Trophoblast cell (in vitro differentiated cells and primary cell): ENCODE measurements at regions not wholly inside any gene's neighbourhood (a gene's known extent, or its start where the extent isn't known, plus 50 kb on each side); places are given as distances from the start of the nearest gene placed in this dataset.
"Not testable (repeated sequence)": the region's sequence is repeated elsewhere in the genome, so short reads cannot be mapped to it uniquely, and the experiment has no call there.

Source experiments
- DNase-seq, 2 donors: peaks; one replicate each; pipeline ENCODE4 v3.0.0-alpha.2; 2016
- H2AFZ ChIP-seq: 2 replicates; pipeline ENCODE4 v1.6.1; 2013; ENCODE audit warnings: low read length, moderate library complexity, mild to moderate bottlenecking; ENCODE audit not compliant: insufficient read depth, poor library complexity
- H2AK5ac ChIP-seq: 2 replicates; pipeline ENCODE4 v1.6.1; 2013; ENCODE audit warnings: mild to moderate bottlenecking, low read length
- H2BK120ac ChIP-seq: 2 replicates; pipeline ENCODE4 v1.6.1; 2013; ENCODE audit warnings: low read length, mild to moderate bottlenecking, moderate library complexity; ENCODE audit not compliant: insufficient read depth, poor library complexity
- H2BK12ac ChIP-seq: 2 replicates; pipeline ENCODE4 v1.6.1; 2013; ENCODE audit warnings: mild to moderate bottlenecking, low read length, moderate library complexity
- H2BK5ac ChIP-seq: 2 replicates; pipeline ENCODE4 v1.6.1; 2013; ENCODE audit warnings: low read length, low read depth, moderate library complexity, mild to moderate bottlenecking; ENCODE audit not compliant: poor library complexity
- H3K14ac ChIP-seq: 2 replicates; pipeline ENCODE4 v1.6.1; 2013; ENCODE audit warnings: mild to moderate bottlenecking, low read length
- H3K18ac ChIP-seq: 2 replicates; pipeline ENCODE4 v1.6.1; 2013; ENCODE audit warnings: mild to moderate bottlenecking, low read length
- H3K23ac ChIP-seq: 2 replicates; pipeline ENCODE4 v1.6.1; 2013; ENCODE audit warnings: low read length
- H3K27ac ChIP-seq: 2 replicates; pipeline ENCODE4 v1.5.1; 2013; ENCODE audit warnings: low read depth, mild to moderate bottlenecking, inconsistent platforms, low read length, moderate library complexity
- H3K27me3 ChIP-seq: 2 replicates; pipeline ENCODE4 v1.6.1; 2013; ENCODE audit warnings: inconsistent platforms, mild to moderate bottlenecking, low read length, moderate library complexity; ENCODE audit not compliant: insufficient read depth
- H3K36me3 ChIP-seq, 2 experiments: 1 replicate in 1 of 2; 2 replicates in 1 of 2; pipeline ENCODE4 v1.6.1; 2013; ENCODE audit warnings: low read length in 2 of 2, mild to moderate bottlenecking in 2 of 2, moderate library complexity in 1 of 2; ENCODE audit not compliant: insufficient read depth in 2 of 2, control insufficient read depth in 1 of 2
- H3K4ac ChIP-seq: 2 replicates; pipeline ENCODE4 v1.6.1; 2013; ENCODE audit warnings: low read depth, mild to moderate bottlenecking, low read length, moderate library complexity
- H3K4me1 ChIP-seq, 2 experiments: 1 replicate in 1 of 2; 2 replicates in 1 of 2; pipeline ENCODE4 v1.6.1; 2013; ENCODE audit warnings: low read length in 2 of 2, mild to moderate bottlenecking in 2 of 2, moderate library complexity in 1 of 2; ENCODE audit not compliant: insufficient read depth in 2 of 2, control insufficient read depth in 1 of 2
- H3K4me2 ChIP-seq: 2 replicates; pipeline ENCODE4 v1.6.1; 2013; ENCODE audit warnings: inconsistent platforms, mild to moderate bottlenecking, low read length, moderate library complexity
- H3K4me3 ChIP-seq: 2 replicates; pipeline ENCODE4 v1.5.1; 2013; ENCODE audit warnings: mild to moderate bottlenecking, low read depth, low read length, inconsistent platforms
- H3K79me1 ChIP-seq: one replicate; pipeline ENCODE4 v1.6.1; 2013; ENCODE audit warnings: low read length
- H3K79me2 ChIP-seq: 2 replicates; pipeline ENCODE4 v1.6.1; 2013; ENCODE audit warnings: low read length, mild to moderate bottlenecking; ENCODE audit not compliant: control insufficient read depth, insufficient read depth, poor library complexity
- H3K9ac ChIP-seq: 2 replicates; pipeline ENCODE4 v1.6.1; 2013; ENCODE audit warnings: mild to moderate bottlenecking, low read length
- H3K9me3 ChIP-seq: 2 replicates; pipeline ENCODE4 v1.6.1; 2013; ENCODE audit warnings: low read depth, mild to moderate bottlenecking, control low read depth, inconsistent platforms, low read length; ENCODE audit not compliant: insufficient read depth
- H4K12ac ChIP-seq: 2 replicates; pipeline ENCODE4 v1.6.1; 2013; ENCODE audit warnings: low read depth, mild to moderate bottlenecking, low read length, moderate library complexity
- H4K8ac ChIP-seq: 2 replicates; pipeline ENCODE4 v1.6.1; 2013; ENCODE audit warnings: low read depth, mild to moderate bottlenecking, low read length, moderate library complexity
- H4K91ac ChIP-seq: one replicate; pipeline ENCODE4 v1.6.1; 2013; ENCODE audit warnings: low read depth, mild to moderate bottlenecking, low read length, moderate library complexity
- WGBS: extraction: QIAGEN DNeasy Blood & Tissue Kit; methylation state at CpG from one replicate; pipeline ENCODE4 v1.1.7; 2013; ENCODE audit warnings: missing lambda C conversion rate; ENCODE audit not compliant: insufficient read length, insufficient coverage; ENCODE audit errors: extremely low coverage; 5-methylcytosine and 5-hydroxymethylcytosine counted together

DNA sequence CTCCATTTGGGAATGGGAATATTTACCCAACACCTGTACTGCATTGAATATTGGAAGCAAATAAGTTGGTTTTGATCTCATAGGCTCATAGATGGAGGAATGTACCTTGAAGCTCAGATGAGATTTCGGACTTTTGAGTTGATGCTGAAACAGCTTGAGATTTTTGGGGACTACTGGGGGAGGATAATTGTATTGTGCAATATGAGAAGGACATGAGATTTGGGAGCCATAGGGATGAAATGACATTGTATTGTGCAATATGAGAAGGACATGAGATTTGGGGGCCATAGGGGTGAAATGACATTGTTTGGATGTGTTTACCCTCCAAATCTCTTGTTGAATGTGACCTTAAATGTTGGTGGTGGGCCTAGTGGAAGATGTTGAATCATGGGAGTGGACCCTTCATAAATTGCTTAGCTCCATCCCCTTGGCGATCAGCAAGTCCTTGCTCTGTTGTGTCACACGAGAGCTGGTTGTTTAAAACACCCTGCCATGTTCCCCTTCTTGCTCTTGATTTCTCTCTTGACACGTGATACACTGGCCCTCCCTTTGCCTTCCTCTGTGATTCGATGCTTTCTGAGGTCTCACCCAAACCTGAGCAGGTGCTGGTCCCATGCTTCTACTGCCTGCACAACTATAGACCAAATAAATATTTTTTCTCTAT, 4464.8 kb upstream of the OR11H1 start:
- not testable (repeated sequence) for DNase-seq, H2AK5ac ChIP-seq, H3K79me2 ChIP-seq, H2AFZ ChIP-seq, H3K36me3 ChIP-seq, H3K27me3 ChIP-seq, H3K79me1 ChIP-seq, H3K14ac ChIP-seq, H3K4ac ChIP-seq, H2BK12ac ChIP-seq, H3K9ac ChIP-seq, H4K8ac ChIP-seq, H4K12ac ChIP-seq, H2BK5ac ChIP-seq, H3K4me1 ChIP-seq, H3K18ac ChIP-seq, H2BK120ac ChIP-seq, H3K27ac ChIP-seq, H4K91ac ChIP-seq, H3K23ac ChIP-seq, H3K4me2 ChIP-seq, H3K4me3 ChIP-seq
- peaks cover 37% of the 10 kb centered on the region for H3K9me3 ChIP-seq
- WGBS: no CpG with 5 or more reads among the region's 5 CpGs

GRCh38 chr22:11065210-11065609, 4462.8 kb upstream of the OR11H1 start:
- not testable (repeated sequence) for H3K4me2 ChIP-seq, H3K4ac ChIP-seq, H3K4me1 ChIP-seq, H2BK5ac ChIP-seq, H3K79me2 ChIP-seq, H4K12ac ChIP-seq, H3K23ac ChIP-seq, H2AFZ ChIP-seq, H4K8ac ChIP-seq, H3K9ac ChIP-seq, H3K27ac ChIP-seq, H2AK5ac ChIP-seq, H3K4me3 ChIP-seq, H4K91ac ChIP-seq, H2BK12ac ChIP-seq, H3K18ac ChIP-seq, H2BK120ac ChIP-seq, H3K14ac ChIP-seq, H3K79me1 ChIP-seq, H3K27me3 ChIP-seq, H3K36me3 ChIP-seq, DNase-seq
- peaks cover 33% of the 10 kb centered on the region for H3K9me3 ChIP-seq
- WGBS: over 99% methylated on average over 4 of the region's 6 CpGs

- not testable (repeated sequence) for H3K27ac ChIP-seq, H3K9ac ChIP-seq, H4K8ac ChIP-seq, H3K4me2 ChIP-seq, H2AFZ ChIP-seq, H3K27me3 ChIP-seq, H3K23ac ChIP-seq, H2BK120ac ChIP-seq, H2BK5ac ChIP-seq, H3K36me3 ChIP-seq, H3K14ac ChIP-seq, DNase-seq, H3K18ac ChIP-seq, H3K79me2 ChIP-seq, H4K12ac ChIP-seq, H3K4me1 ChIP-seq, H3K79me1 ChIP-seq, H3K4ac ChIP-seq, H4K91ac ChIP-seq, H2BK12ac ChIP-seq, H2AK5ac ChIP-seq
- H3K9me3 ChIP-seq: peaks cover 33% of the 10 kb centered on the region
- WGBS: no CpG with 5 or more reads among the region's 18 CpGs
- H3K4me3 ChIP-seq: peak overlapping the region; percentile 7
These were observed 4462.0 kb upstream of the OR11H1 start for GRCh38 chr22:11065876-11066457.

DNA sequence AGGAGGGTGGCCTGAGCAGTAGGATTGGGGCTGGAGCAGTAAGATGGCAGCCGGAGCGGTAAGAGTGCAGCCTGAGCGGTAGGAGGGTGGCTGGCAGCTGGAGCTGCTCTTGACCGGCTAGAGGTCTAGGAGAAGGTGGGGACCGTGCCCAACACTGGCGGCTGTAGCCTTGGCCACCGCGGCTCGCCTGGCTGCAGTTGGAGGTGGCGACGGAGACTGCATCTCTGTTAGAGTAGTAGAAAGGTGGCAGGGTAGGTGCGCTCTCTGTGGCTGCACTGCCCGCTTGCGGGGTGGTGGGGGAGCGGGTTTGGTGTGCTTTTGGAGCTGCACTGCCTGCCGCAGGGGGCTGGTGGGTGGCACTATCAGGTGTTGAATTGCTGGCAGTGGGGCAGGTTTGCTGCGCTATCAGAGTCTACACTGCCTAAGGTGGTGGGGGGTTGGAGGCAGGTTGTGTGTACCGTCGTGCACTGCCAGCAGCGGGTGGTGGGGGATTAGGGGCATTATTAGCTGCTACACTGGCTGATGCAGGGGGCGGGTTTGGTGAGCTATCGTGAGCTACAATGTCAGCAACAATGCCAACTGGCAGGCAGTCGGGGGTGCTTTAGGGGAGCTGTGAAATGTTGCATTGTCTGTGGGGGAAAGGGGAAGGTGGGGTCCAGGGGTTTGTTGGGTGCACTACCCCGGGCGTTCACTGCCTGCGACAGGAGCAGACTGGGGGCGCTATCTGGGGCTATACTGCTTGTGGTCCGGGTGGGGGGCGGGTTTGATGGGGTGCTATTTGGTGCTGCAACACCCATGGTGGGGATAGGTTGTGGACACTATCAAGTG, 4461.3 kb upstream of the OR11H1 start:
- H3K79me2 ChIP-seq: no peaks in the 10 kb centered on the region
- DNase-seq: no peak
- no peak overlapping the region for H4K12ac ChIP-seq
- H3K27me3 ChIP-seq: no peaks in the 10 kb centered on the region
- no peak overlapping the region for H2BK120ac ChIP-seq
- H2BK12ac ChIP-seq: no peak overlapping the region
- H3K18ac ChIP-seq: no peak overlapping the region
- H3K27ac ChIP-seq: no peak overlapping the region
- H3K4me3 ChIP-seq: peak overlapping the region; percentile 7
- H3K36me3 ChIP-seq: no peaks in the 10 kb centered on the region
- no peak overlapping the region for H2BK5ac ChIP-seq
- H3K14ac ChIP-seq: no peak overlapping the region
- peaks cover 33% of the 10 kb centered on the region for H3K9me3 ChIP-seq
- H3K23ac ChIP-seq: no peak overlapping the region
- no peak overlapping the region for H3K4me2 ChIP-seq
- WGBS: no CpG with 5 or more reads among the region's 29 CpGs
- no peak overlapping the region for H2AK5ac ChIP-seq
- no peak overlapping the region for H2AFZ ChIP-seq
- no peaks in the 10 kb centered on the region for H3K79me1 ChIP-seq
- no peak overlapping the region for H4K91ac ChIP-seq
- no peaks in the 10 kb centered on the region for H3K4me1 ChIP-seq
- no peak overlapping the region for H3K4ac ChIP-seq
- no peak overlapping the region for H3K9ac ChIP-seq
- no peak overlapping the region for H4K8ac ChIP-seq
